RPMI8226 (cell line): ENCODE measurements at regions not wholly inside any gene's neighbourhood (a gene's known extent, or its start where the extent isn't known, plus 50 kb on each side); places are given as distances from the start of the nearest gene placed in this dataset.
"Not testable (repeated sequence)": the region's sequence is repeated elsewhere in the genome, so short reads cannot be mapped to it uniquely, and the experiment has no call there.

Experiments used
- DNase-seq: peaks from one replicate; pipeline ENCODE4 v3.0.0-alpha.2; 2015

DNA sequence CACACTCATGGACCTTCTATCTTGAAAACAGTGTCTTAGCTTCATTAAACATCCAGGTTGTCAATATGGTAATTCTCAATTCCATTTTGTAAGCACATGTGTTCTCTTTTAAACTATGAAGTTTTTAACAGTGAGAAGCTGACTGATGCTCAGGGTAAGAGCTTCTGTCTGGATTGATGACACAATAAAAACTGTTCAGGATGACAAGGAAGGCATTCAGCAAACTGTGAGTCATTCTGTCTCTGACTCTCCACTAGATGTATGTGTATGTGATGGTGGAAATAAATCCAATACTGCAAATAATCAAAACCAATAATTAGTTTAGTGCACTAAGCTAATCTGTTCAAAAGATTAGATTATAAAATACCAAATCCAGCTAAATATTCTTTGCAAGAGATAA, 115.3 kb upstream of the ARX start:
- DNase-seq: no peak

DNA sequence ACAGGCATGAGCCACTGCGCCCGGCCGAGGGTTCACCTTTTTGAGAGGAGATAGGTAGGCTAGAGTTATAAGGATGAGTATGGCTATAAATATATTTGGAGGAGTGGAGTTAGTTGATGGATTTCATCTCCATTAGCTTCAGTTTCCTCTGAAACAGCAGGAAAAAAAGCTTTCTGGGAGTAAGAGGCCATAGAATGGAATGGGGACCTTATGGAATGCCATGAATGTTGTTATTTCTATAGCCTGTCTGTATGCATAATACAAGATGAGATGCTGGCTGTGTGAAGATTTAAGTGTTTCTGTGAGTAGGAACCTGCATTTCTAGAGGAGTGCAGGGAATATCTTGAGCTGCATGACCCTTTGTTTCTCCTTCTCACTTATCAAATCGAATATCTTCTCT, 114.9 kb upstream of the ARX start:
- no peak for DNase-seq

DNA sequence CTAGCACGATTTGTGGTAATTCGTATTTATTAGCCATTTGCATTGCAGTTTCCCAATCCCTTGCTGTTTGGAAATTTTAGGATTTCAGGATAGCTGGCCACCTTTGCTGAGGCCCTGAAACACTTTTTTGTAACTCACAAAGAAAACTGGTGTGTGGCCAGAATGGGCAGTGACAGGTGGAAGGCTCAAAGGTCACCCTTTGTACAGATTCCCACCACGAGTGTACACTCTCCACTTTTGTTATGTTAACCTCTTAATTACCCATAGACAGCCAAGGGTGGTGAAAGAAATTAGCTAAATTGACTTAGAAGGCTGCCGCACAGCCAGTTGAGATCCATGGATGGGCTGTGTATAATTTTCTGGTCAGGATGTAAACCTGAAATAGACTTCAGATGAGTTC, 109.7 kb upstream of the ARX start:
- no peak for DNase-seq

DNA sequence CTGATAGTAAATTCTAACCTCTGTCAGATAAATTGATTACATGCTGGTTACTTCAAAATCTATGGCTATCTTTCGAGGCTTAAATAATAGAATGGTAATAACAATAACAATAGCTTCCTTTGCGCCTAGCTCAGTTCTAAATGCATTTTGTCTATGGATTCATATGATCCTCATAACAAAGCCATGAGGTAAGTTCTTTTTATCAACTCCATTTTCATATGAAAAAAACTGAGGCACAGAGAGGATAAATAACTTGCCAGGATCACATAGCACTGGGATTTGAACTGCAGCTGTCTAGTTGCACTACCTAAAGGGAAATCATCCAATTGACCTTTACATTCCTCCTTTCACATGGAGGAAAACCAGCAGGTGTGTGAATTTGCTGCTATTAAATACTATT, 108.6 kb upstream of the ARX start:
- DNase-seq: no peak

DNA sequence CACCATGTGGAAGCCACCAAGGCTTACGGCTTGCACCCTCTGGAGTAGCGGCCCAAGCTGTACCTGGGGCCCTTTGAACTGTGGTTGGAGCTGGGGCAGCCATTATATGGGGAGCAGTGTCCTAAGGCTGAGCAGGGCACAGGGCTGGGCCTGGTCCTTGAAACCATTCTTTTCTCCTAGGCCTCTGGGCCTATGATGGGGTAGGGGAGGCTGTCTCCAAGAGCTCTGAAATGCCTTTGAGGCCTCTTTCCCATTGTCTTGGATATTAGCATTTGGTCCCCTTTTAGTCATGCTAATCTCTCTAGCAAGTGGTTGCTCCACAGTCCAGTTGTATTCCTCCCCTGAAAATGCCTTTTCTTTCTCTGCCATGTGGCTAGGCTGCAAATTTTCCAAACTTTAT, 96.4 kb upstream of the ARX start:
- no peak for DNase-seq

DNA sequence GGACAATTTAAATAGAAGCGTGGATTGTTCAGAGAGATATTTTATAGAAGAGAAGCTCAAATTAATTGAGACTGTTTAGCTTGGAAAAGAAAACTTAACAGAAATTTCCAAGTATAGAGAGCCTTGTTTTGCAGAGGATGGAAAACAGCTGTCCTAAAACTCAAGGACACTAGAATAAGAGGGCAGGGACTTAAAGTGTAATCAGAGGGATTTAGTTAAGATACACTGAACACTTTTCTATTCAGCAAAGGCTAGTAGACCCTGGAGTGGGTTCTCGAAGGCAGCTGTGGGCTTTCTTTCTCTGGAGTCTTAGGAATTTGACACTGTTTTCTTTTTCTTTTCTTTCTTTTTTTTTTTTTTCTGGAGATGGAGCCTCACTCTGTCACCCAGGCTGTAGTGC, 92.7 kb upstream of the ARX start:
- DNase-seq: no peak

DNA sequence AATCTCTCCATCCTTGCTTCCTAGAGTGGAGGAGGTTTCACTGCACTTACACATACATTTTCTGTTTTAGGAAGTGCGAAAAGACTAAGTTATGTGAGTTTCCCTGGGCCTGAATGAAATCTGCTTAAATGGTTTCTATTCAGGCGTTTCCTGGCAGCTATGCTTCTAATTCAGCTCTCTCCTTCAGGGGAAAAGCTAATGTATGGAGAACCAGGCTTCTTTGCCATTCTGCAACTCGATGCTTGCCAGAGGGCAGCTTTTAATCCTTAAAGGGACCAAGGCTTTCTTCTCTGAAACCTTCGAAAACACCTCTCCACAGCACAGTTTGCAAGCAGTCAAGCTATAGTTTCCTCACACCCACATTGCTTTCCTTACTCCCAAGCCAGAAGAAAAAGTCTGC, 89.5 kb upstream of the ARX start:
- DNase-seq: no peak

DNA sequence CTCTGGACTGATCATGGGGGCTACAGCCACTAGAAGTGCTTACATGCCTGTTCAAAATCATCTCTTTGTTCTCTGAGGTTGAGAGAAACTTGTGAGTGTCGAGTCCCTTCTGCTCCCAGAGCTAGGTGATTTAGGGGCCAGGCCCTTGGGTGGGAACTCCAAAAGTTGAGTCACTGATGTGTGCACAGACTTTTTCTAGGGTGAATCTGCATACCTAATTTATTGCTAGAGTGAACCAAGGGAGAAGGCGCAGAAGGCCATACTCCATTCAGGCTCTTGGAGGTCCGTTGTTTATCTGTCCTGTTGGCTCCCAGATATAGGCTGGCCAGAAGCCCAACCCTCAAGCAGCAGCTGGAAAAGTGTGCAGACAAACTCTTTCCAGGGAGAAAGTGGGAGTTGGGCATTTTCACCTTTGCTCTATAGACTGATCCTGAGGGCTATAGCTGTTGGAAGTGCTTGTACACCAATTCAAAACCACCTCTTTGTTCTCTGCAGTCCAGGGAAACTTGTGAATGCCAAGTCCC, 80.8 kb upstream of the ARX start:
- no peak for DNase-seq

DNA sequence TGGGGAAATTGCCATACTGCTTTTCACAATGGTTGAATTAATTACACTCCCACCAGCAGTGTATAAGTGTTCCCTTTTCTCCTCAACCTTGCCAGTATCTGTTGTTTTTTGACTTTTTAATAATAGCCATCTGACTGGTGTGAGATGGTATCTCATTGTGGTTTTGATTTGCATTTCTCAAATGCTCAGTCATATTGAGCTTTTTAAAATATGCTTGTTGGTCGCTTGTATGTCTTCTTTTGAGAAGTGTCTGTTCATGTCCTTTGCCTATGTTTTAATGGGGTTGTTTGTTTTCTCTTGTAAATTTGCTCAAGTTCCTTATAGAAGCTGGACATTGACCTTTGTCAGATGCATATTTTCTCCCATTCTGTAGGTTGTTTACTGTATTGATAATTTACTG, 75.4 kb upstream of the ARX start:
- DNase-seq: not testable (repeated sequence)

DNA sequence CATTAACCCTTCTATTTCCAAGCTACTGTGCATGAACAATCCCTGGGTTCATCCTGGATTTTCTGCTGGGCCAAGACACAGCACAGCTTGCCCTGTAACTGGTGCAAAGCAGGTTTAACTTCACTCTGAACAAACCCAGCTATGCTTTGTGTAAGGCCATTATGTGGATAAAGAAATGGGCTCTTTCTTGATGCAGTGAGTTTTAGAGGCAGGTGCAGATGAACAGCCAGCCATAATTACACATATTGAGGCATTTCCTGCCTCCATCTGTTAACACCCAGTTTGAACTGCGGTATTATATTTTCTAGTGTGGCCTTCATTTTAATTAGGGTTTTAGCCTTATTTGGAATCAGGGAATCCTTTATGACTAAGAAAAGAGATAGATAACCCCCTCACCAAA, 68.7 kb upstream of the ARX start:
- no peak for DNase-seq

DNA sequence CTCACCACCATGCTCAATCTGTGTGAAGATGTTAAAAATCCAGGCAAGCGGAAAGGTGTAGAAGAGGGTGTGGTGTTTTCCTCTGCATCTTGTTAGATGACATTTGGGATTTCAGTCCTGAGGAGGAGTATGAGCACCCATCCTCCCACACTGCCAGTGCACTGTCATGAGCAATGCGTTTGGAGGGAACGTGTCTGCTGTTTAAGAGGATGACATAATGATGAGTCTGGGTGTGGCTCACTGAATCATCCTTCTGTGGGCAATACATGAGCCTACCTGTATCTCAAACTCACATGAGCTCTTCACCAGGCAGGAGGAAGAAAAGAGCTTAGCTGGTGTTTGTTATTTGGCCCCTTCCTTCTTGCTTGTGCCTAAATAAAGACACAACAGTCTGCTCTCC, 67.9 kb upstream of the ARX start:
- DNase-seq: no peak

DNA sequence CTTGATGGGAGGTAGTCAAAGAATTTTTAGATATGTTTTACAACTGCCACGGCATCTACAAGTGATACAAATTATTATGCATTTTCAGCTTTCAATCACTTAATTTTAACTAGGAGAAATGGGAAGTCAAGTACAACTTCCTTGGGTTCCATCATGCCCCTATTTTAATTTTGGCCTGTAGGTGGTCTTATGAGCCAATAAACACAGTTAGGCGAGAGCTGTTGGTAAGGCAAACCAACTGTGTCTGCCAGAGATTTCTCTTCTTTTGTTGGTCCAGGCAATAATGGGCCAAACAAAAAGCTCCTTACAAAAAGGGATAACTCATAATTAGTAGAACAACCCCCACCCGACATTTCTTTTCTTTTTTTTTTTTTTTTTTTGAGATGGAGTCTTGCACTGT, 63.3 kb upstream of the ARX start:
- DNase-seq: no peak

DNA sequence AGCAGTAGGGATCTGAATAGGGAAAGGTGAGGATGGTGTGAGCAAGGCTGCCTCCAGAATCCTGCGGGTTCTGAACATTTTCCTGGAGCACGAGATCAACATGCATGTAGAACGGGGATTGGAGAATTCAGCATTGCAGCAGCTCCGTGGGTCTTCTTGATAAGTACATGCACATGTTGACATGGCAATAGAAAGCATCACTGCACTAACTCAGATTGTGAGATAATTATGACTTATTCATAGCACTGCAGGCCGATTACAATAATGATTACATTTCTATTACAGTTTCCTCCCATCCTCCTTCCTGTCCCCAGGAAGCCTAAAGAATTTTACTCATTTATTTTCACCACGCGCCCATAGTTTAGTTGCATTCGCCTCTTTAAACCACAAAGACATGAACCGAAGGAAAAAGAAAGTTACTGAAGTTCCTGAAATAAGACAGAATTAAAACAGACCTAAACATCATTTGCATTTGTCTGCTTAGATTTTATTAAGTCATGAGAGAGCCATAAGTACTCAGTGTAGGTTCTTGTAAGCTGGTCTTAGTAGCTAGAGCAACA, 61.3 kb upstream of the ARX start:
- no peak for DNase-seq

DNA sequence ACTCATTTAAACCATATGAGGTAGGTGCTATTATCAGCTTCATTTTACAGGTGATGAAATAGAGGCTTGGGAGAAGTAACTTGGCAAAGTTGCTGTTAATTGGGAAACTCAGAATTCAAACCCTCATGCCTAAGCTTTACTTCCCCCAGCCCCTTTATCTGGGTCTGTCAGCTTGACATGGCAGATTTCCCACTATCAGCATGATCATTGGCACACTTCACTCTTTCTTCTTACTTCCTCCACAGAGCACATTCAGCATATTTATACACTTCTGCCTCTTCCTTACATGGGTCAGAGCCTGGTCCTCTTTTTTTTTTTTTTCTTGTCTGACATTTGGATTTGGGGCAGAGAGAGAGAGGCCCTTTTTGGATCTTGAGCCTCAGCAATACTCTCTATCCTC, 56.5 kb upstream of the ARX start:
- no peak for DNase-seq

DNA sequence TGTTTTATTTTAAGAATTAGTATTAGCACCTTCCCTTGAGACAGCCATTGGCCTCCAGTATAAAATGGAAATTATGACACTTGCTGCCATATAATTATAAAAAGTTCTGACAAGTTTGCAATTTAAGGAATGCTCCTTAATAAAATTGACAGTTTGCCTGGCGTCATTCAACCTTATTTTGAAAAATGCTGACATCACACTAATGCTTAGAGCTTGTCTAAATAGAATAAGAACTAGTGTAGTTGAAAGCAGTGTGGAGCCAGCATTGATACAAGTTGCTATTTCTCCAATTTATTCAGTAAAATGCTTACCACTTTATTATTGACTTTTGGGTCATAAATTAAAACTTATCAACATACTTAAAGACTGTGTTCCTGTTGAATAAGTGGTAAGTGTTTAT, 54.3 kb upstream of the ARX start:
- DNase-seq: no peak

DNA sequence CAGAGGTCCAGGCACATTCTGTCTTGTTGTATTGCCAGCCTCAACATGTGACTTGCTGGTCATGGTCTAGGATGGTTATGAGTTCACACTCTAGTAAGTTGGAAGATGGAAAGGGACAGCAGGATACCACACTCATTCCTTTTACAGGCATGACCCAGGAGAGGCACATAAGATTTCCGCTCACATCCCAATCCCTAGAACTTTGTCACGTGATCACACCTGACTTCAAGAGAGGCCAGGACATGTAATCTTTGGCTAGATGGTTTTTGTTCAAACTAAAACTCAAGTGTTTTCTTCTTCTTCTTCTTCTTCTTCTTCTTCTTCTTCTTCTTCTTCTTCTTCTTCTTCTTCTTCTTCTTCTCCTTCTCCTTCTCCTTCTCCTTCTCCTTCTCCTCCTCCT, 53.4 kb upstream of the ARX start:
- no peak for DNase-seq

DNA sequence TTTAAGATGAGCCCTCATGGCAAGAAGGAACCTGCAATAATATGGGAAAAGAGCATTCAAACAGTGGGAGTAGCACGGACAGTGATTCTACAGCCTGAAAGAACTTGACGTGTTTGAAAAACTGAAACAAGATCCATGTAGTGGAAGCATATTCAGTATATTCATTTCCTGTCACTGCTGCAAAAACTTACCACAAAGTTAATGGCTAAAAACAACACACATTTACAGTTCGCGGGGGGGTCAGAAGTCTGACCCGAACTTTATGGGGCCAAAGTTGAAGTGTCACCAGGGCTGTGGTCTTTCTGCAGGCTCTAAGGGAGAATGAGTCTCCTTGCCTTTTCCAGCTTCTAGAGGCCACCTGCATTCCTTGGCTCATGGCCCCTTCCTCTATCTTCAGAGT, 52.6 kb upstream of the ARX start:
- DNase-seq: no peak

DNA sequence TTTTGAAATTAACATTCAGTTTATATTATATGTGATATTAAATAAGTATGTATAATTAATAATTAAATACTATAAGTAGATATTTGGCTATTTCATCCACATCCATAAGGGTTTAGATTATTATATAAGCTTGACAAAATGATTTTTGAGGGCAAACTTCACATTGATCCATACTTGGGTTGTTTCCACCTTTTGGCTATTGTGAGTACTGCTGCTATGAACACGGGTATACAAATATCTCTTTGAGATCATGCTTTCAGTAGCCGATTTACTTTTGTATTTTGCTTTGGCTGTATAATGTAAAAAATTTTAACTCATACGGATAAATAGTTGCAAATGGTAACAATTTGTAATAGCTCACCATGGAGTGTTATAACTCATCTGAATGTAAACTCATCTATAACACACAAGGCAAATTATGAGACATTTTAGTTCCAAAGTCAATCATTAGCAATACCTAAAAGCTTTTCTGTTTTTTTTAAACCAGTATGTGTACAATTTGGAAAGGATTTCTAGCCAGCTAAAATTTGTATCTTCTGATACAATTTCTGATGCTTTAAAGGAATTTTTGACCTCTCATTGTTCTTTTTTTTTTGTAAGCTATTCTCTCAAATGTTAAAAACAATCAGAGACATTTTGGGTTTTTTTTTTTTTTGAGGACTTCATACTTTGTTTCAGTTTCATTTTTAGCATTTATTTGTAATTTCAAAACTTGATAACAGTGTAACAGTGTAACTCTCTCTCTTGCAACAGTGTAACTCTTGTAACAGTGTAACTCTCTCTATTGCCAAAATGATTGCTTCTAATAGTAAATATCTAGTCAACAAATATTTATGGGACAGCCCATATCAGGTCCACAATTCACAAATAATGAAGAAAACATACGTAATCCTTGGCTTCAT, 51.8 kb upstream of the ARX start:
- no peak for DNase-seq

DNA sequence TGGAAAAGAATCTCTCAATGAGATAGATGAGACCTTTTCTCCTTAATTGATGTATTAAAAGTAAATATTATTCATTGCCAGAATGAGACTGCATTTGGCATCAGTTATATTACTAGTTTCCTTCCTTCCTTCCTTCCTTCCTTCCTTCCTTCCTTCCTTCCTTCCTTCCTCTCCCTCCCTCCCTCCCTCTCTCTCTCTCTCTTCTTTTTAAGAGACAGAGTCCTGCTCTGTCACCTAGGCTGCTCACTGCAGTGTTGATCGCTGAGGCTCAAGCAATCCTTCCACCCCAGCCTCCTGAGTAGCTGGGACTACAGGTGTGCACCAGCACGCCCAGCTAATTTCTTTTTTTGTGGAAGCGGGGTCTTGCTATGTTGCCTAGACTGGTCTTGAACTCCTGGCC, 50.4 kb upstream of the ARX start:
- DNase-seq: no peak
